Adipocyte (in vitro differentiated cells): ENCODE measurements at regions not wholly inside any gene's neighbourhood (a gene's known extent, or its start where the extent isn't known, plus 50 kb on each side); places are given as distances from the start of the nearest gene placed in this dataset.

Experiments
- DNase-seq: peaks from one replicate; pipeline ENCODE4 v3.0.0-alpha.2; 2015; ENCODE audit warnings: low read depth
- H3K27me3 ChIP-seq: replicated peaks from 2 replicates; pipeline ENCODE4 v1.7.0; 2013; ENCODE audit warnings: mild to moderate bottlenecking, low read length, moderate library complexity; ENCODE audit not compliant: control insufficient read depth, insufficient read depth
- H3K36me3 ChIP-seq: 2 replicates; pipeline ENCODE4 v1.7.0; 2013; ENCODE audit warnings: low read length, mild to moderate bottlenecking, moderate library complexity; ENCODE audit not compliant: control insufficient read depth, insufficient read depth, severe bottlenecking
- H3K4me1 ChIP-seq: 2 replicates; pipeline ENCODE4 v1.7.0; 2013; ENCODE audit warnings: mild to moderate bottlenecking, low read length, moderate library complexity; ENCODE audit not compliant: control insufficient read depth, insufficient read depth
- H3K4me3 ChIP-seq: 2 replicates; pipeline ENCODE4 v1.7.0; 2013; ENCODE audit warnings: mild to moderate bottlenecking, low read length, moderate library complexity
- H3K9ac ChIP-seq: 2 replicates; pipeline ENCODE4 v1.7.0; 2013; ENCODE audit warnings: mild to moderate bottlenecking, low read length, moderate library complexity
- H3K9me3 ChIP-seq: 2 replicates; pipeline ENCODE4 v1.7.0; 2013; ENCODE audit warnings: mild to moderate bottlenecking, low read length, moderate library complexity; ENCODE audit not compliant: control insufficient read depth

DNA sequence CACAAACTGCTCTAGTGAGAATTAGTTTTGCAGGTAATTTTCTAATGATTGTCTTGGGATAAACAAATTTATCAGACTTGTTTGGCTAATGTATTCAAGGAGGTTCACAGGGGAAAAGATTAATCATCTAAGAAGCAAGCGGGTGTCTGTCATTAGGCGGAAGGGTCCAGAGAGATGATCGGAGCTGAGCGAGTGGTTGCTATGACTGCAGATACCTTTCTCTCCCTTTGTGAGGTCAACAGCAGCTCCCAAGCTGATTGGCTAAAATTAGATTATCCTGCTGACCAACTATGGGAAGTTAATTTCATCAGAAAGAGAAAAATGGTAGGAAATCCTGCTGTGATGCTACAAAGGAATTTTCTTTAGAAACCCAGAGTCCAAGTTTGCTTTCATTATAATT is 276.0 kb downstream of the SOX2 start:
- H3K27me3 ChIP-seq: no peaks in the 10 kb centered on the region
- no peak overlapping the region for H3K9ac ChIP-seq
- H3K4me1 ChIP-seq: no peaks in the 10 kb centered on the region
- H3K4me3 ChIP-seq: no peak overlapping the region
- DNase-seq: no peak
- no peaks in the 10 kb centered on the region for H3K36me3 ChIP-seq
- H3K9me3 ChIP-seq: peaks cover 2% of the 10 kb centered on the region

- Histone ChIP-seq H3K4me3 (no peak overlapping the region), H3K27me3 (no peaks in the 10 kb centered on the region), H3K9me3 (no peaks in the 10 kb centered on the region), H3K9ac (no peak overlapping the region), H3K4me1 (no peaks in the 10 kb centered on the region), H3K36me3 (no peaks in the 10 kb centered on the region)
- DNase-seq: no peak
These were observed 287.1 kb downstream of the SOX2 start for GRCh38 chr3:181998828-181999227.

DNA sequence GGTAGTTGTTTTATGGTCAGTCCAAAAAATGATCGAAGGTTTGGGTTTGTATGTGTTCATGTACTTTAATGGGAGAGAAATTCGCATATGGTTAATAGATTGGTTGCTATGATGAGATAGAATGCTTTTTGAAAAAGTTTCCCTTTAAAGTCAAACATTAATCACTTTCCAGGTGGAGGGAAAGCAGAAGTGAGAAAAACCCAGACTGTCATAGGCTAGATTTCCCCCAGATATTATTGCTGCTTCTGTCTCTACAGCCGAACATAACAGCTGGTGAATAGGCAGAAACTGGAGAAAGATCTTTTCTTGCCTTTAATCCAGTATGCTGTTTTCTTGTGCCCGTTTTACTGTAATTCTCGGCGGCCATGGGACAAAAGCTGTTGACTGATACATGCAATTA is 287.6 kb downstream of the SOX2 start:
- no peak overlapping the region for H3K4me3 ChIP-seq
- H3K27me3 ChIP-seq: no peaks in the 10 kb centered on the region
- no peaks in the 10 kb centered on the region for H3K4me1 ChIP-seq
- no peak for DNase-seq
- H3K9me3 ChIP-seq: no peaks in the 10 kb centered on the region
- H3K9ac ChIP-seq: no peak overlapping the region
- H3K36me3 ChIP-seq: no peaks in the 10 kb centered on the region

DNA sequence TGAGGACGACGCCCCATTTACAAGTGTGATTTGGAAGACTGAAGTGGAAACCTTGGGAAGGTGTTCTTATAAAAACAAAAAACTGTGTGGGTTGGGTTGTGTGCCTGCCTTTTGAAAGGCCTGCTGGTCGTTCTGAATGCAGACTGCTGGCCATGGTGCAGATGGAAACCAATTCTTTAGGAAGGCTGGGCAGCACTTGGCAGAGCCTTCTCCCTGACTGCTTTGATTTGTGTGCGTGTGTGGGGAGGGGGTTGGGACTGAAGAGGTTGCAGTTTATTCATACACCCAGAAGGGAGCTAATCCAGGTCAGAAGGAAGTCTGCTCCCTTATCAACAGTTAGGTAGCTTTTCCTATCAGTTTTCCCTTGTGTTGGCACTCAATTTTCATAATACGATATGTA is 288.7 kb downstream of the SOX2 start:
- Histone ChIP-seq H3K27me3 (no peaks in the 10 kb centered on the region), H3K36me3 (no peaks in the 10 kb centered on the region), H3K4me3 (no peak overlapping the region), H3K9ac (no peak overlapping the region), H3K4me1 (no peaks in the 10 kb centered on the region), H3K9me3 (peaks cover 3% of the 10 kb centered on the region)
- no peak for DNase-seq

GRCh38 chr3:182005219-182005618 is 293.5 kb downstream of the SOX2 start:
- DNase-seq: no peak
- no peaks in the 10 kb centered on the region for H3K36me3 ChIP-seq
- no peaks in the 10 kb centered on the region for H3K27me3 ChIP-seq
- H3K4me3 ChIP-seq: no peak overlapping the region
- no peak overlapping the region for H3K9ac ChIP-seq
- H3K9me3 ChIP-seq: peaks cover 3% of the 10 kb centered on the region
- H3K4me1 ChIP-seq: no peaks in the 10 kb centered on the region

GRCh38 chr3:182005701-182006100 is 294.0 kb downstream of the SOX2 start:
- no peaks in the 10 kb centered on the region for H3K36me3 ChIP-seq
- H3K4me1 ChIP-seq: no peaks in the 10 kb centered on the region
- DNase-seq: no peak
- H3K9ac ChIP-seq: no peak overlapping the region
- no peak overlapping the region for H3K4me3 ChIP-seq
- no peaks in the 10 kb centered on the region for H3K27me3 ChIP-seq
- H3K9me3 ChIP-seq: peaks cover 3% of the 10 kb centered on the region

- no peak overlapping the region for H3K9ac ChIP-seq
- peaks cover 3% of the 10 kb centered on the region for H3K9me3 ChIP-seq
- no peaks in the 10 kb centered on the region for H3K36me3 ChIP-seq
- DNase-seq: no peak
- no peaks in the 10 kb centered on the region for H3K4me1 ChIP-seq
- H3K4me3 ChIP-seq: no peak overlapping the region
- no peaks in the 10 kb centered on the region for H3K27me3 ChIP-seq
These were observed 294.7 kb downstream of the SOX2 start for GRCh38 chr3:182006431-182006830.

GRCh38 chr3:182007441-182007840 is 295.7 kb downstream of the SOX2 start:
- DNase-seq: no peak
- no peak overlapping the region for H3K9ac ChIP-seq
- H3K36me3 ChIP-seq: no peaks in the 10 kb centered on the region
- no peak overlapping the region for H3K4me3 ChIP-seq
- H3K4me1 ChIP-seq: no peaks in the 10 kb centered on the region
- H3K9me3 ChIP-seq: peaks cover 3% of the 10 kb centered on the region
- H3K27me3 ChIP-seq: no peaks in the 10 kb centered on the region

DNA sequence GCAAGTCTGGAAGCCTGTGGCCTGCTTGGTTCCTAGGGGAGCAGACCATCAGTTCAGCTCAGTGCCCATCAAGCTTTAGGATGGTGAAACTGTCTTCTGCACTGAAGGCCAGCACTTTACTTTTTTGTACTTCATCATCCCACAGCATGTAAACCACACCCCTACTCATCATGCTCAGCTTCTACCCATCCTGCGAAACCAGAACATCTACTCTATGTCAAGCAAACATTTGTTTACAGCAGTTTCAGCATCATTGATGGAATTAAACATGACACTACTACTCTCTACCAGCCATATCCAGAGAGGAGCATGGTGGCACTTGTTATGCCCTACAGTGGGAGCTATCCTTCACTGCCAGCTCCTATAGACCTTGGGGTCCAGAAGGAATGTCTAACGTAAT is 306.6 kb downstream of the SOX2 start:
- no peaks in the 10 kb centered on the region for H3K27me3 ChIP-seq
- H3K36me3 ChIP-seq: no peaks in the 10 kb centered on the region
- H3K4me3 ChIP-seq: no peak overlapping the region
- no peaks in the 10 kb centered on the region for H3K9me3 ChIP-seq
- no peaks in the 10 kb centered on the region for H3K4me1 ChIP-seq
- H3K9ac ChIP-seq: no peak overlapping the region
- no peak for DNase-seq

DNA sequence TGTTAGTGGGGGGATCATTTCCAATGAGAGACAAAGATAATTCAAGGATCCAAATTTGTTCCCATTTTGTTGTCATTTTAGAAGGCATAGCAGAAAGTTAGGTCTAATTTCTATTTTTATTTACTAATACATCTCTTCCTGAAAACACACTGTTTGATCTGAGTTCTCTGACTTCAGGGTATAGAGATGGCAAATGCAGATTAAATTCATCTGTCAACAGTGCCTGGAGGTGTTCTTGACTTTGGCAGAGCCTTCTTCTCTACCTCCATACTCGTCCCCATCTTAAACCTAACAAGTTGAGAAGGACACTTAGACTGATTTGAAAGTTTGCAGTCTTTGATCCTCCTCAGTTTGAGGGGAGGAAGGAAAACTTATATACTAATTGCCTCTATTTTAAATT is 308.2 kb downstream of the SOX2 start:
- H3K27me3 ChIP-seq: no peaks in the 10 kb centered on the region
- H3K4me3 ChIP-seq: no peak overlapping the region
- no peak overlapping the region for H3K9ac ChIP-seq
- no peaks in the 10 kb centered on the region for H3K4me1 ChIP-seq
- H3K9me3 ChIP-seq: no peaks in the 10 kb centered on the region
- H3K36me3 ChIP-seq: no peaks in the 10 kb centered on the region
- no peak for DNase-seq

DNA sequence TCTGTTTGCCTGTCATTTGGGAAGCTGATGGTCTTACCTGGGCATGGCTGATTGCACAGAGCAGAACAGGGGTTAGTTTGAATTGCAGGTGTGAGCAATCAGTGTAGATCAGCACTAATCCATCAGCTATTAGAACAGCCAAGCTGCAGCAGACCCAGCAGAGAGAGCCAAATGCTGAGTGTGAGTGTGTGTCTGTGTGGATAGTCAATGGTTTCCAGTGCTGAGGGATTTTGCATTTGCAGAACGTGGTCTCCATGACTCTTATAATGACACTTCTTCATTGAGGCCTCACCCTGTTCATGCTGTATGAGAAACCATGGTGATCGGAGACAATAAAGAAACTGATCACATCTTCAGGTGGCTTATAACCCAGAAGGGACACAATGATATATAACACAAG is 312.1 kb downstream of the SOX2 start:
- no peaks in the 10 kb centered on the region for H3K27me3 ChIP-seq
- H3K36me3 ChIP-seq: no peaks in the 10 kb centered on the region

GRCh38 chr3:182027366-182027765 is 315.6 kb downstream of the SOX2 start:
- no peaks in the 10 kb centered on the region for H3K4me1 ChIP-seq
- H3K27me3 ChIP-seq: no peaks in the 10 kb centered on the region
- no peak for DNase-seq
- no peaks in the 10 kb centered on the region for H3K9me3 ChIP-seq
- no peaks in the 10 kb centered on the region for H3K36me3 ChIP-seq
- no peak overlapping the region for H3K9ac ChIP-seq
- H3K4me3 ChIP-seq: no peak overlapping the region

More for the DNA sequence above, 312.1 kb downstream of the SOX2 start:
- no peaks in the 10 kb centered on the region for H3K9me3 ChIP-seq
- H3K4me3 ChIP-seq: no peak overlapping the region
- no peak overlapping the region for H3K9ac ChIP-seq
- DNase-seq: no peak
- H3K4me1 ChIP-seq: no peaks in the 10 kb centered on the region
